Right atrium auricular region (tissue), 2 donors: ENCODE measurements at regions not wholly inside any gene's neighbourhood (a gene's known extent, or its start where the extent isn't known, plus 50 kb on each side); places are given as distances from the start of the nearest gene placed in this dataset.

Experiments used
- DNase-seq: peaks from one replicate; pipeline ENCODE4 v3.0.0-alpha.2; 2019; ENCODE audit warnings: low spot score
- H3K27ac ChIP-seq, 2 donors: fragments of 200-600 bp; sonication (generic); 1 replicate in 1 of 2; 2 replicates in 1 of 2; pipeline ENCODE4 v1.5.1; 2016 to 2019
- H3K27me3 ChIP-seq, 2 donors: fragments of 200-600 bp; sonication (generic); one replicate each; pipeline versions ENCODE4 v1.5.1 to v1.6.0; 2017 to 2019
- H3K36me3 ChIP-seq: fragments of 200-600 bp; sonication (generic); one replicate; pipeline ENCODE4 v1.5.1; 2016
- H3K4me1 ChIP-seq, 2 donors: fragments of 200-600 bp; sonication (generic); one replicate each; pipeline versions ENCODE4 v1.5.1 to v1.6.0; 2017 to 2019
- H3K4me3 ChIP-seq, 2 donors: fragments of 200-600 bp; sonication (generic); 1 replicate in 1 of 2; 2 replicates in 1 of 2; pipeline ENCODE4 v1.5.1; 2017 to 2019; ENCODE audit warnings: mild to moderate bottlenecking in 1 of 2, moderate library complexity in 1 of 2
- H3K9me3 ChIP-seq, 2 donors: fragments of 200-600 bp; sonication (generic); one replicate each; pipeline ENCODE4 v1.5.1; 2019
- TF ChIP-seq, protein P1 (sequence below), 2 donors: fragments of 200-600 bp; sonication (generic); IDR thresholded peaks; one replicate each; pipeline ENCODE4 v1.5.1; 2019; ENCODE audit warnings: antibody characterized with exemption in 2 of 2

DNA sequence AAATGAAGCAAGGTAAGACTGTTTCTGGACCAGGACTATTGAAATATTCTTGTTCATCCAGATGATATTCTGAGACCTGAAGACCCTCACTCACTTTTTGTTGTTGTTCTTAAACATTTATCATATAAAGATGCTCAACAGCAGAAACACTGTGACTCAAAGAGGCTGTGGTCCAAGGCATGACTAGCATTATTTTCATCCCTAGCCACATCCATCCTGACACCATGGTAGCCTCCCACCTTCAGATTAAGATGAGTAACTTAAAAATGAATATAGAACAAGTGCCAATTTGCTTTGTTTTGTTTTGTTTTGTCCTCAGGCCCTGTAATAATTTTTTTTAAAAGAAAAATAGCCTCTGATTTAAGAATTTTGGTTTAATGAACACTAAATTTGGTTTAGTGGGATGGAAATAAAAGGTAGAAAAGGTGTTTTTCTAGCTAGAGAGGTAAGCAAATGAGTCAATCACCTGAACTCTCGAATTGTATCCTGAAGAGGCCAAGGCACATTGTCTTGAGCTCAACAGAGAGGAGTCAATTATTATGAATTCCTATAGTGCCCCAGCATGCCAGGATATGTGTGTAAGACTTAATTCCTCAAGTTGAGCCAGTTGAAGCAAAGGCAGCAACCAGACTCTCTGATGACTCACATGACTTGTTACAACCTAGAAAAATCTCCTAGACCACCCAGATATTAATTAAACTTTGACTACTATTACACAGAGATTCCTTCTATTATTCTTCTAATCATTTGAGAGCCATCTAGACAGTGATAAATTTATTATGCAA is 380.1 kb upstream of the TUSC1 start:
- no peak for DNase-seq
- TF ChIP-seq, protein P1, sequence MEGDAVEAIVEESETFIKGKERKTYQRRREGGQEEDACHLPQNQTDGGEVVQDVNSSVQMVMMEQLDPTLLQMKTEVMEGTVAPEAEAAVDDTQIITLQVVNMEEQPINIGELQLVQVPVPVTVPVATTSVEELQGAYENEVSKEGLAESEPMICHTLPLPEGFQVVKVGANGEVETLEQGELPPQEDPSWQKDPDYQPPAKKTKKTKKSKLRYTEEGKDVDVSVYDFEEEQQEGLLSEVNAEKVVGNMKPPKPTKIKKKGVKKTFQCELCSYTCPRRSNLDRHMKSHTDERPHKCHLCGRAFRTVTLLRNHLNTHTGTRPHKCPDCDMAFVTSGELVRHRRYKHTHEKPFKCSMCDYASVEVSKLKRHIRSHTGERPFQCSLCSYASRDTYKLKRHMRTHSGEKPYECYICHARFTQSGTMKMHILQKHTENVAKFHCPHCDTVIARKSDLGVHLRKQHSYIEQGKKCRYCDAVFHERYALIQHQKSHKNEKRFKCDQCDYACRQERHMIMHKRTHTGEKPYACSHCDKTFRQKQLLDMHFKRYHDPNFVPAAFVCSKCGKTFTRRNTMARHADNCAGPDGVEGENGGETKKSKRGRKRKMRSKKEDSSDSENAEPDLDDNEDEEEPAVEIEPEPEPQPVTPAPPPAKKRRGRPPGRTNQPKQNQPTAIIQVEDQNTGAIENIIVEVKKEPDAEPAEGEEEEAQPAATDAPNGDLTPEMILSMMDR (IDR thresholded peaks at IDR 0.05): no peak

DNA sequence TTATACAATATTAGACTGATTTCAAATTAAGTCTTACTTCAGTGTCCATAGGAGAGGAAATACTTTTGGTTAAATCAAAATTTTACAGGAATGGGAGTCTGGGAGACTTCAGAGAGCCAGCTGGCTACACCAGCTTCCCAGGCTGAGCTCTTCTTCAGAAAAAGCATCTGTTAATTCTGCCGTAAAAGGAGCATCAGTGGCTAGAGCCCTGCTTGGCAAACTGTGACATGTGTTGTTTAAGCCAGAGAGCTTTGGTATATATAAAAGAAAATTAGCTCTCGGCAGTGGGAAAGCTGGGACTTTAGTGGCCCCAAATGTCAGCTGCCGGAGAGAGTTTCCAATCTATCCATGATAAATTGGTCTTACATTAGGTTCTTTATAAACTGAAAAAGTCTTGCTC is 378.8 kb upstream of the TUSC1 start:
- TF ChIP-seq, protein P1 (IDR thresholded peaks at IDR 0.05): no peak
- H3K4me3 ChIP-seq: no peak overlapping the region
- no peak for DNase-seq

More for the DNA sequence above, 380.1 kb upstream of the TUSC1 start:
- H3K27ac ChIP-seq: no peak overlapping the region
- no peaks in the 10 kb centered on the region for H3K27me3 ChIP-seq
- no peaks in the 10 kb centered on the region for H3K36me3 ChIP-seq
- H3K4me3 ChIP-seq: no peak overlapping the region
- no peaks in the 10 kb centered on the region for H3K9me3 ChIP-seq
- H3K4me1 ChIP-seq: no peaks in the 10 kb centered on the region

DNA sequence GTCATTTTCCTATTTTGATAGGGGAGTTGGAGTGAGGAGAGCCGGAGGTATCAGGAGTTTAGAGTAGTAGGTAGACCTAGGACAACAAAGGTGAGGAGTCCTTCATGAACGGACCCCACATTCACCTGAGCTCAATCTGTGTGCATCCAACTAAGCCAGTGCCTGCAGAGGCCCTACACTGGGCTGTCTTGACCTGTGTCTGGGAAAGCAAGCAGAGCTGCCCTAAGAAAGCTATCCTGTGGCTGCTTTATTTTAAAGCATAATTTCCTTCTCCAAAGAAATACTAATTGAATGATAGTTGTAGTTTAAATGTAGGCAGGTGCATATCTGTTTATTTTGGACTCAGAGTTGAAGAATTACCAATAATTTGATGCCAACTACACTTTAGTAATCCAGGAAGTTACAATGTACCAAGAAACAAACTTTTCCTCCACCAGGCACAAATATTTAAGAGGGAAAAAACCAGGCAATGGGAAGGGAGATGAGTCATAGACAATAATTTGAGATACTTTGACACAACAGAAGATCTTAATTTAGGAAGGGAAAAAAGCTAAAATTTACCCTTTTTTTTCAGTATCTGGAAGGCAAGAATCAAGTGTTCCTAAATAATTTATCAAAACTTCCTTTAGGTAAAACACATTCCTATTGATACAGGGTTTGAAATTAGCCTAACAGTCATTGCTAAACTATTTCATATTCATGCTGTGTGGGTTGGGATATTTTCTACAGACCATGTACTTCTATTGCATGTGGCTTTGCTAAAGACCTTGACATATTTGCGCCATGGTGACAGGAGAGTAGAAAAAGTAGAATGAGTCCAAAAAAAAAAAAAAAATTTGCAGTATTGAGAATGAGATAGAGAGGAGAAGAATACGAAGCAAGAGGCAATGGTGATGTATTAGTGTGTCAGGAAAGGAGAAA is 376.6 kb upstream of the TUSC1 start:
- TF ChIP-seq, protein P1 (IDR thresholded peaks at IDR 0.05): no peak
- Histone ChIP-seq H3K4me1 (no peaks in the 10 kb centered on the region), H3K27ac (no peak overlapping the region), H3K36me3 (no peaks in the 10 kb centered on the region), H3K4me3 (no peak overlapping the region), H3K27me3 (no peaks in the 10 kb centered on the region), H3K9me3 (no peaks in the 10 kb centered on the region)
- DNase-seq: no peak

More for the DNA sequence above, 378.8 kb upstream of the TUSC1 start:
- H3K27ac ChIP-seq: no peak overlapping the region
- no peaks in the 10 kb centered on the region for H3K36me3 ChIP-seq
- H3K4me1 ChIP-seq: no peaks in the 10 kb centered on the region
- H3K9me3 ChIP-seq: no peaks in the 10 kb centered on the region
- H3K27me3 ChIP-seq: no peaks in the 10 kb centered on the region

DNA sequence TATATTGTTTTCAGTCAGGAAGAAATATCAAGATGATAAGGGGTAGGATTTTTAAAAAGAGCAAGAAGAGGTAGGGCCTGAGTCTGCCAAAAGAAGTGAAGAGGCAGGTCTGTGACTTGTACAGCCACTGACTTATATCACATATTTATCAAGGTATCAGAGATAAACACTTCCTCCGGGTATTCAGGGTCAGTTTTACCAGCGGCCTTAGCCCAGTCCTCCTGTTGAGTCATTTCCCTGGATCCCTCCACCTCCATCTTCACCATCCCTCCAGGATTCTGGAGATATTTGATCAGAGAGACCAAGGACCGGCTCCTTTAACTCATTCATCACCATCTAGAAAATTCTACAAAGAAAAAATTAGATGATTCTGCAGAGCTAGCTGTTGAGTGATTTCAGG is 375.7 kb upstream of the TUSC1 start:
- H3K27me3 ChIP-seq: no peaks in the 10 kb centered on the region
- H3K27ac ChIP-seq: no peak overlapping the region
- no peaks in the 10 kb centered on the region for H3K4me1 ChIP-seq
- TF ChIP-seq, protein P1 (IDR thresholded peaks at IDR 0.05): no peak
- H3K36me3 ChIP-seq: no peaks in the 10 kb centered on the region
- H3K4me3 ChIP-seq: no peak overlapping the region
- no peak for DNase-seq
- no peaks in the 10 kb centered on the region for H3K9me3 ChIP-seq

DNA sequence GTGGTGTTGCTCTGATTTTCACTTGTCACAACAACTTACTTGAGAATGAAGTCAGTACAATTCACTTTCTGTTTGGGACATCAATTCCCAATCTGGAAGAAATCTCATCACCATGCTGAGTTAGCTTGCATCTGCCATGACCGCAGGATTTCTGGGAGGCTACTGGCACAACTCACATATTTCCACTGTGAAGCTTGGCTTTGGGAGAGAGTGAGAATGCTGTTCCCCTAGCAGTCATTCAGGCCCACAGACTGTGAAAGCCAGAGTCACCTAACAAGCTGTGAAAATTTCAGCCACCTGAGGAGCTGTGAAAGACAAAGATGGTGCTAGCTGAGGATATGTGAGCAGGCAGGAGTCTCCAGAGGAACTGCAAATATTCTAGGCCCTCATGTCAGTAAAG is 365.2 kb upstream of the TUSC1 start:
- H3K27ac ChIP-seq: no peak overlapping the region
- no peaks in the 10 kb centered on the region for H3K36me3 ChIP-seq
- H3K4me1 ChIP-seq: no peaks in the 10 kb centered on the region
- TF ChIP-seq, protein P1 (IDR thresholded peaks at IDR 0.05): no peak
- no peak for DNase-seq
- H3K9me3 ChIP-seq: no peaks in the 10 kb centered on the region
- H3K4me3 ChIP-seq: no peak overlapping the region
- no peaks in the 10 kb centered on the region for H3K27me3 ChIP-seq
